GM21423 (cell line): ENCODE measurements at regions not wholly inside any gene's neighbourhood (a gene's known extent, or its start where the extent isn't known, plus 50 kb on each side); places are given as distances from the start of the nearest gene placed in this dataset.

ENCODE experiments used
- ATAC-seq: cut with Tn5 transposase; IDR thresholded peaks from one replicate; pipeline ENCODE4 v1.9.1; 2021; ENCODE audit warnings: mild to moderate bottlenecking, moderate library complexity; ENCODE audit not compliant: unreplicated experiment

DNA sequence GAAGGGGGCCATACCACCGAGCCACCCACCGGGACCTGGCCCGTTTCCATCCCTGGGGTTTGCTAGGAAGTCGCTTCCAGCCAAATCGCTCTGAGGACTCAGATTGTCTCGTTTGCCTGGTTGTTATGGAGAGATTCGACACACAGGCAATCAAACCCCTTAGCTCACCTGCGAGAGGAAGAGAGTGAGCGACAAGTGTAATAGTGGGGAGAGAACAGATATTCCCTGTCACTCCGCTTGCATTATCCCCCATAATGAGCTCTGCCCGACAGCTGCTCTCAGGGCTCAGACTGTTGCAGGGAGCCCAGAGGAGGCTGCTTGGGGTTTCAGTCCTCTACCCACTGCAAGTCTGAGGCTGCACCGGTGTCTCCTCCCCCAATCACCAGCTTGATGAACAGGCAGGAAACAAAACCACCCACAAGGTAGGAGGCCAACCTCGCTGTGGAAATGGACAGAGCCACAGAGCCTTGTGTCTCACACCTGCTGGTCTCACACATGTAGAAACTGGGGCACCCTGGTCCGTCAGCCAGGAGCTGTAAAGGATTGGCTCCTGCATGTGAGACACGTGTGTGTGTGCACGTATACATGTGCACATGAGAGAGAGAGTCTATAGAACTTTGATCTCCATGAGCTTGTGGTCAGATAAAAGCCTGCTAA lies 351.1 kb downstream of the BUD13 start:
- no peak for ATAC-seq

GRCh38 chr11:116420770-116421528 lies 351.8 kb downstream of the BUD13 start:
- ATAC-seq = no peak

DNA sequence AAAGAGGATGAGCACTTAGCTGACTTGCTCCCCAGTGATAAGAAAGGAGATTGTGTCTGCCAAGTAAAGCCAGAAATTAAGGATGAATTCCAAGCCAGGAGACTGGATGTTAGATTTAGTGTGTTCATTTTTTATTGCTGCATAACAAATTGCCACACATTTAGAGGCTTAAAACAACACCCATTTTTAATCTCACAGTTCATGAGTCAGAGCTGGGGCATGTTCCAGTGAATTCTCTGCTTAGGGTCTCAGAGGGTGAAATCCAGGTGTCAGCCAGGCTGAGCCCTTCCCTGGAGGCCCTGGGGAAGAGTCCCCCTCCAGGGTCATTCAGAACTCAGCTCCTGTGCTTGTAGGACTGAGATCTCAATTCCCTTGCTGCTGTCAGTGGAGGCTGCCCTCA lies 352.8 kb downstream of the BUD13 start:
- no peak for ATAC-seq

DNA sequence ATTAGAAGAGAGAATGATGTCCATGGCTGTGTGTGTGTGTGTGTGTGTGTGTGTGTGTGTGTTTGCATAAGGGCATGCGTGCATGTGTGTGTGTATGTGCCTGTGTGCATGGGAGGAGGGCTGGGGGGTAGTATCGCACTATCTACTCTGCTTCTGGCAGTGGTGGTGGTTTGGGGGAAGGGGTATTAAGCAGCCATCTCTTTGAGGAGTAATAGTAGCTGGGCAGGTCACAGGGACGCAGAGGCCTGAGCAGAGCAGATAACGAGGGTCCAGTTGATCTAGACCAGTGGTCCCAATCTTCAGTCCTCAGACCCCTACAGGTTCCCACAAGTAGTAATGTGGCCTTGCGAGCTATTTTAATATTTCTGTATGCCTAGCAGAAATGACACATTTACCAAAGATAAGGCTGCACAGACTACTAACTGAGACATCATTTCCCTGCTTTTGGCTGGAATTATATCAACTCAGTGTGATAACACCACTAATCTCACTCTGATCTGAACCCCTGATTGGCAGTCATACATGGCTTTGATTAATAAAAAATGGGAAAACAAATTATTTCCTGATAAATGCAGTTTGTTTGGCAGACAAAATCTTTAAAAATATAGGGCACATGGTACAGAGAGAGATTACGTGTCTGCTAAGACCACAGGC lies 354.3 kb downstream of the BUD13 start:
- ATAC-seq = no peak

DNA sequence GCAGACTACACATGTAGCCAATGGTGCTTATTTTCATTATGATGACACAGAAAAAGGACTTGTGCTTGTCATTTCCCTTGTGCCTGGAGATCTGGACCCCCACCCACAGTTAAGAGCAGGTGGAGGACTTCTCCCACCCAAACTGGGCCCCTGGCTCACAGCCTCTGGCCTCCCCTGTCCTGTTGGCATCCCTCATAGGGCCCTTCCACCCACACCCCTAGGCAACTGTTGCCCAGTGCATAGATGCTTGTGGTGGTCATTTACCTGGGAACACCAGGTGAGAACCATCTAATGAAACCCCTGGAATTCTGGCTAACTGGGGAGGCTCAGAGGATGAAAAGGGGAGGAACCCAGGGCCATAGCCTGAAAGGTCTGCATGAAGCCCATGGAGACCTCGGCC lies 355.9 kb downstream of the BUD13 start:
- ATAC-seq = no peak

- no peak for ATAC-seq
Observed at GRCh38 chr11:116415095-116415494, 357.7 kb downstream of the BUD13 start.

DNA sequence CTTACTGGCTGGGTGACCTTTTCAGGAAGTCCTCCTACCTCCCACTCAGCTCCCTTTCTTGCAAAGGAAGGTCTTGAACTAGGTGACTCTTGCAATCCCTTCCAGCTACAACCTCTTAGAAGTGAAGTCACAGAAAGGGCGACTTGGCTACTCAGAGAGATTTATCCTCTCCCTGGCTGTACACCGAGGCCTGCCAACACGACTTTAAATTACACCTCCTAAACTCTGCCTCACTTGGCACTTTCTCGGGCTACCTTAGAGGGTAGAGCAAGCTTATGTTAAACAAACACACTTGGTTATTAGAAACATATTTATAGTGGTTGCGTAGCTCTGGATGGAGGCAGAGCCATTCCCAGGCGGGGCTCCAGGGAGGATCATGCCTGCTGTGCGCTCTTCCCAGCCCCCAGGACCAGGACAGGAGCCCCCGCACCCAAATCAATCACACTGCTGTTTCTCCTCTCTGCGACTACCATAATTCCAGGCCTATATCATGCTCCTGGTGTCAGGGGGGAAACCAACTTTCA lies 358.4 kb downstream of the BUD13 start:
- no peak for ATAC-seq

DNA sequence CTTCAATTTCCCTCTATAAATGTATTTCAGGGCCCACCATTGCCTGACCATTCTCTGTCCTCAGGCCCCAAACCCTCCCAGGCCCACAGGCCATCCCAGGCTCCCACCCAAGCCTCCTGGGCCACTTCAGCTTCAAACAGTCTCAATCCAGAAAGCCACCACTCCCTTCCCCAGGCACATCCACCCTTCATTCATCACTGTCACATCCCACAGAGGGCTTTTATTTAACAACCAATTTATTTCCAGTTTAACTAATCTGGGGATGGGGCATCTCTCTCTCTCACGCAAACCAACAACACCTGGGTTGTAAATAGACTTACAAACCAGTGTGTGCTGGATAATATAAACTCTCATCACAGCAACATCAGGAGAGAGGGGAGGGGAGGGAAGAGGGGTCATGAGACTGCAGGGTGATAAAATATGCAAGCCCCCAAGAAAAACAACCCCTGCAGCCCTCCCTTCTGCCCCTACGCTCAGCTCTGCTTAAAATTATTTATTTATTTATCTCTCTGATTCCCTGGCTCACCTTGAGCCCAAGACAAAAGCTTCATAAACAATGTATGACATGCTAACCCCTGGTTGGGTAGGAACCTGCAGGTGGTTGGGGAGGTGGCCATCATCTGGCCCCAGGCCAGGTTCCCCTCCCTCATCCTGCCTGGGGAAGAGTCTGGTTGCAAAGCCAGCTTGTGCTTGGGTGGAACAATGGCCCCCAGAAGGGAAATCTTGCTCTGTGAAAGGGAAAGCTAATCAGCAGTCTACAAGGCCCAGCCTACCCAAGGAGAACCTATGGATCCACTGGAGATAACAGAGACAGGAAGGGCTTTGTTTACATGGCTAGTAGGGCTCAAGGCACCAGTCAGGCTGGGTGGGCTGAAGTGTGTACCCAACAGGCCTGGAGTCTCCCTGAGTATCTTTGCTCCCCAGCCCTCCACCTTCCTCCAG lies 359.2 kb downstream of the BUD13 start:
- no peak for ATAC-seq

DNA sequence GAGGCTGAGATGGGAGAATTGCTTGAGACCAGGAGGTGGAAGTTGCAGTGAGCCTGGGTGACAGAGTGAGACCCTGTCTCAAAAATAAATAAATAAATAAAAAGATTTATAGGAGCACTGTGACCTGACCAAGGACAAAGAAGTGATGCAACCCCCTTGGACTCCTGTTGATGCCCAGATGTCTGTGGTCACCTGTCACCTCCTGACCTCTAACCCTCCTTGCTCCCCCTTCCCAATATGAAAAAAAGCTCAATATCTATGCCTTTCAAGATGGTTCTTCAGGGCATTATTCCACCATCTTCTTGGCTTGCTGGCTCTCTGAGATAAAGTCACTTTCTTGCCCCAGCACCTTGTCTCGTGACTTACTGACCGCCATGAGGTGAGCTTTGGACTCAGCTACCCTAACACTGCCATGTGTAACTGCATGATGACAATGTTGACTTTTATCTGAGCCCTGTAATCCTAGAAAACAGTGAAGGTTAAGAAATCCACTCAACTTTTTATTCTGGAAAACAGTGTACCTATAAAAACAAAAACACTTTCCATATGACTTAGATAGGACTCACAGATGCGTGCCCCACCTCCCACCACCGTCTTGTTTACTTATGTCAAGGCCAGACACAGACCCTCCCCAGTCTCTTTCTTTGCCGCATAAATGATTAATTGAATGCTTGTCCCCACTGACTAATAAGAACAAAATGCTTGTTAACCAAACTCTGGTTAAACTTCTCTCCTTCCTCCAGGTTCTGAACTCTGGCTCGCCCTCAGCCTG lies 360.5 kb downstream of the BUD13 start:
- no peak for ATAC-seq

GRCh38 chr11:116409238-116409637 lies 363.5 kb downstream of the BUD13 start:
- ATAC-seq = no peak

DNA sequence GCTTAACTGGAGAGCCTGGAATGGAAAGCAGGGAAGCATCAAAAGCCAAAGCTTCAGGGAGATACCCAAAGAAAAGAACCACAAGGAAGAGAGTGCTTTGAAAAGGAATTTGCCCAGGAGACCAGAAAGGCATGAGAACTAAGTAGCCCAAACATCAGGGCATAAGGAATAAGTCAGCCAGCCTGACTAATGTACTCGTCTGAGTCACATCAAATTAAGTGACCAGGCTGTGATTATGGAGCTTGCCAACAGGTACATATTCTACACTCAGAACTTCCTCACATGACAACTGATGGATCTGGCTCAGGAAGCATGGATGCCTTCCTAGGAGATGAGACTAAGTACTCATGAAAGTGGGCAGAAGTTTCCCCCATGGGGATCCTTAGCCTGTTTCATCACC lies 366.7 kb downstream of the BUD13 start:
- no peak for ATAC-seq

DNA sequence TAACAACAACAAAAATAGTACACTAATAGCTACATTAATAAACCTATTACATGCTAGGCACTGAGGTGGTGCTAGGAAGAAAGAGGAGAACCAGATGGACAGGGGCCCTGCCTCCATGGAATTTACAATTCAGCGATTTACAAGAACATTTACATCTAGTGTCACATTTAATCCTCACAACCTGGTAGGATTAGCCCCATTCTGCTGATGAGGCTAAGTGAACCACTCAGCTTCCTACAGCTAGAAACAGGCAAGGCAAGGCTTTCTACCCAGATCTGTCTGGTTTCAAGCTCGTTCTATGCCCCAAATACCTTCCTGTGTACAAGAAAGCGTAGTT lies 368.4 kb downstream of the BUD13 start:
- no peak for ATAC-seq

- ATAC-seq = no peak
Observed at GRCh38 chr11:116403794-116404461, 368.9 kb downstream of the BUD13 start.

- ATAC-seq = no peak
Observed at GRCh38 chr11:116400081-116400480, 372.7 kb downstream of the BUD13 start.

DNA sequence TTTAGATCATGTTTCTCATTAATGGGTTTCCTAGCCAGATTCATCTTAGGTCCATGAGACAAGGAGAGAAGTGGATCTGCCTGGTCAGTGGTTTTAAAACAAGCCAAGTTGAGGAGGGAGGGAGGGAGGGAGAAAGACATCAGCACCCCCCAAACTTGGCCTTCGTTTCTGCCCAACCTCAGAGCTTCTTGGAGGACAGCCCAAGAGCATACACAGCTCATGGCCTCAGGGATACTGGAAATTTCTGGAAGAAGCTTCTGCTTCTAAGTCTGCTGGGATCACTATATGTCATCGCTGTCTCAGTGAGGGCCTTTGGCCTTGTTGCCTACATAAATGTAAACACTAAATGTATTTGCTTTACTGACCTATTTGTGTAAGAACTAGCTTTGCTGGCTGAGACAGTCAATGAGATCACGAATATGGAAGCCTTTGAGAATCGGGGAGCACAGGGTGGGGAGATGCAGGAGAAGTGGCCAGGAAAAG lies 375.1 kb downstream of the BUD13 start:
- ATAC-seq = no peak

DNA sequence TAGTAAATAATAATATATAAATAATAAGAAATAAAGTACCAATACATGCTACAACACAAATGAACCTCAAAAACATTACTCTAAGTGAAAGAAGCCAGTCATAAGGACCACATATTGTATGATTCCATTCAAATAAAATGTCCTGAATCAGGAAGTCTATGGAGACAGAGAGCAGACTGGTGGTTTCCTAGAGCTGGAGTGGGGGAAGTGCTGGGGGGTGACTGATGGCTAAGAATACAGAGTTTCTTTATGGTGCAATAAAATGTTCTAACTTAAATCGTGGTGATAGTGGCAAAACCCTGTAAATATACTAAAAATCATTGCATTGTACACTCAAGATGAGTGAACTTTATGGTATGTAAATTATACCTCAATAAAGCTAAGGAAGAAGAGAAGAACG lies 376.5 kb downstream of the BUD13 start:
- no peak for ATAC-seq

DNA sequence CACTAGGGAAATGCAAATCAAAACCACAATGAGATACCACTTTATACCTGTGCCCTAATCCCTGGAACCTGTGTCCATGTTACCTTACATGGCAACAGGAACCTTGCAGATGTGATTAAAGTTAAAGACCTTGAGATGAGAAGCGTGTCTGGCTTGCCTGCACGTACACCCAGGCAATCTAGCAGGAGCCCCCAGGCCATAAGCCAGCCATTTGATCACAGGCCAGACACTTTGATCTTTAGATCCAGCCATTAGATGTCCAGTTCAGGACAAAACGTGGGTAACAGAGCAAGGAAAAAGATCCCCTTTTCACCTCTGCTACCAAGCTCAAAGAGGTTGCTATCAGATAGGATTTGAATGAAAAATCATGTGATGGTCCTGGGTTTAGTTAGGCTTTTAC lies 378.8 kb downstream of the BUD13 start:
- no peak for ATAC-seq

GRCh38 chr11:116390963-116391362 lies 381.8 kb downstream of the BUD13 start:
- ATAC-seq = no peak

DNA sequence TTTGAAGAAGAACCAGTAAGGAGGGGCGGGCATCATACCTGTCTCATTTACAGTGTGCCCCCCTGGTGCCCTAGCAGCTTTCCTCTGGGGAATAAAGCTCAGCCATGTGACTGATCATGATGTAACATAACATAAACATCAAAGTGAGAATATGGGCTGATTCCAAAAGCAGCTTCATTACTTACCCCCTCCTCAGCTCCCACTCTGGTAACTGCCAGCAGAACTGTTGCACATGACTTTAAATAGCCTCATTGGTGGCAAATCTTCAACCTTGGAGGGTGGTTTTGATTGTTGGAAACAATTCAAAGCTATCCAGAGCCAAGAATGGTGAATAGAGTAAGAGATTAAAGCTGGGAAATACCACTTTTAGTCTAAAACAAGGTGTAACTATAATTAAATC lies 384.6 kb downstream of the BUD13 start:
- ATAC-seq = no peak

DNA sequence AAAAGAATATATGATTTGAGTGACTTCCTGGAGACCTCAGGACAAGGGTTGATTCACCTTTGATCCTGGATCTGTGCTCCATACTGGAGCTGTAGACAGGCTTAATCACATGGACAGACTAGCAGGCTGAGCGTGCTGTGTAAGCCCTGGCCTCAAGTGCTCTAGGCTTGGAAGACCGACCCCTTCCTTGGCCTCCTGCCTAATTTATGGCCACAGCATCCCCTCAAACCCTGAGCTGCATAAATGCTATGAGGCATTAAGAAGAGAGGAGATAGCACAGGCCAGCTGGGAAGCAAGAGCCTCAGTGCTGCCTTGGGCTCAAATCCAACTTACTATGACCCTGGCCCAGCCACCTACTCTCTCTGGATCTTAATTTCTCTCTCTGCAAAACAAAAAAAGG lies 385.1 kb downstream of the BUD13 start:
- no peak for ATAC-seq
